Fibroblast of pulmonary artery (primary cell): ENCODE measurements at regions not wholly inside any gene's neighbourhood (a gene's known extent, or its start where the extent isn't known, plus 50 kb on each side); places are given as distances from the start of the nearest gene placed in this dataset.

Experiments used
- DNase-seq: peaks from one replicate; pipeline ENCODE4 v3.0.0-alpha.2; 2010; ENCODE audit warnings: low read depth
- H3K4me3 ChIP-seq: replicated peaks from 2 replicates; pipeline ENCODE4 v1.5.1; 2011; ENCODE audit warnings: low read depth, mild to moderate bottlenecking, control low read depth, low read length, moderate library complexity
- CTCF ChIP-seq: IDR thresholded peaks from 2 replicates; pipeline ENCODE4 v1.5.1; 2011; ENCODE audit warnings: mild to moderate bottlenecking, control low read depth, low read length, inconsistent platforms; ENCODE audit errors: missing control alignments

GRCh38 chr13:85640727-85641126 lies 158.5 kb downstream of the SLITRK6 start:
- H3K4me3 ChIP-seq: no peak overlapping the region
- TF ChIP-seq CTCF: no peak
- no peak for DNase-seq

- TF ChIP-seq CTCF: no peak
- DNase-seq: no peak
- no peak overlapping the region for H3K4me3 ChIP-seq
Observed at GRCh38 chr13:85638815-85639393, 160.3 kb downstream of the SLITRK6 start.

- no peak for DNase-seq
- TF ChIP-seq CTCF: no peak
- H3K4me3 ChIP-seq: no peak overlapping the region
Observed at GRCh38 chr13:85638265-85638664, 161.0 kb downstream of the SLITRK6 start.

GRCh38 chr13:85632526-85633195 lies 166.6 kb downstream of the SLITRK6 start:
- no peak overlapping the region for H3K4me3 ChIP-seq
- DNase-seq: no peak
- TF ChIP-seq CTCF: no peak

- TF ChIP-seq CTCF: no peak
- DNase-seq: no peak
Observed at GRCh38 chr13:85631801-85632200, 167.4 kb downstream of the SLITRK6 start.

GRCh38 chr13:85626603-85627002 lies 172.6 kb downstream of the SLITRK6 start:
- DNase-seq: no peak
- no peak overlapping the region for H3K4me3 ChIP-seq
- TF ChIP-seq CTCF: no peak

More at GRCh38 chr13:85631801-85632200, 167.4 kb downstream of the SLITRK6 start:
- H3K4me3 ChIP-seq: no peak overlapping the region

GRCh38 chr13:85619321-85619720 lies 179.9 kb downstream of the SLITRK6 start:
- H3K4me3 ChIP-seq: no peak overlapping the region
- no peak for TF ChIP-seq CTCF
- DNase-seq: no peak
